ENCODE measurements at regions not wholly inside any gene's neighbourhood (a gene's known extent, or its start where the extent isn't known, plus 50 kb on each side); places are given as distances from the start of the nearest gene placed in this dataset.

GRCh38 chr5:25416960-25417359 is 772.2 kb upstream of the CDH10 start:
- no peak for TF ChIP-seq ZNF70 (CRISPR knock-in tag; IDR thresholded peaks at IDR 0.05)
- no peak for TF ChIP-seq ZC3H10 (CRISPR knock-in tag; IDR thresholded peaks at IDR 0.05)
- no peak for TF ChIP-seq CSRNP3 (CRISPR knock-in tag; IDR thresholded peaks at IDR 0.05)
- no peak for TF ChIP-seq ARNTL (CRISPR knock-in tag; IDR thresholded peaks at IDR 0.05; ENCODE audit: borderline replicate concordance, low read depth)
- no peak for TF ChIP-seq ZNF8 (CRISPR knock-in tag; IDR thresholded peaks at IDR 0.05)
- no peak for TF ChIP-seq RARB (CRISPR knock-in tag; IDR thresholded peaks at IDR 0.05)
- TF ChIP-seq BACH2 (CRISPR knock-in tag; IDR thresholded peaks at IDR 0.05; ENCODE audit: borderline replicate concordance) = no peak
- no peak for TF ChIP-seq ESRRG (CRISPR knock-in tag; IDR thresholded peaks at IDR 0.05)
- no peak for TF ChIP-seq CREB5 (CRISPR knock-in tag; IDR thresholded peaks at IDR 0.05; ENCODE audit: low read depth)
- TF ChIP-seq CSDC2 (CRISPR knock-in tag; IDR thresholded peaks at IDR 0.05) = no peak
- no peak for TF ChIP-seq PATZ1 (CRISPR knock-in tag; IDR thresholded peaks at IDR 0.05; ENCODE audit: borderline replicate concordance)
- TF ChIP-seq ZFP30 (CRISPR knock-in tag; IDR thresholded peaks at IDR 0.05) = no peak
- no peak for TF ChIP-seq ZNF565 (CRISPR knock-in tag; conservative IDR thresholded peaks at IDR 0.05; ENCODE audit: low read depth)
- no peak for TF ChIP-seq SNAI2 (CRISPR knock-in tag; IDR thresholded peaks at IDR 0.05)
- no peak for TF ChIP-seq ISL1 (CRISPR knock-in tag; IDR thresholded peaks at IDR 0.05)
- ATAC-seq = no peak

DNA sequence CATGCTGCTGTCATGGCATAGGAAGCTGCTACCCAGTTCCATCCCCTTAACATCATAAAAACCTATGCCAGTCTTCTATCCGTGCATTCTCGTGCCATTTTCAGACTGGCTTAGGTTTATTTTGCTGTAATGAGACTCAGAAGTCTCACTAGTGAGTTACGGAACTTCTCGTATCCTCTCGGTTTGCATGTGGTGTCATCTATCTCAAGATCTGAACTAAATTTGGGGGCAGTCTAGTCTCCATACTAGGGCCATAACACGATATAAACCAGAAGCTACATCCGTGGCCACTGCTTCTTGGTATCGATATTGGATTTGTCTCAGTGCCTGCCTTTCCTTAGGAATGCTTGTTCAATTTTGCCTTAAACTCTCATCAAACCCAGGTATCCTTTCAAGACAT is 771.2 kb upstream of the CDH10 start:
- no peak for ATAC-seq
- TF ChIP-seq CSDC2 (CRISPR knock-in tag; IDR thresholded peaks at IDR 0.05) = no peak
- no peak for TF ChIP-seq RARB (CRISPR knock-in tag; IDR thresholded peaks at IDR 0.05)
- no peak for TF ChIP-seq CSRNP3 (CRISPR knock-in tag; IDR thresholded peaks at IDR 0.05)
- TF ChIP-seq ARNTL (CRISPR knock-in tag; IDR thresholded peaks at IDR 0.05; ENCODE audit: borderline replicate concordance, low read depth) = no peak
- TF ChIP-seq ISL1 (CRISPR knock-in tag; IDR thresholded peaks at IDR 0.05) = no peak
- no peak for TF ChIP-seq TCF4 (CRISPR knock-in tag; IDR thresholded peaks at IDR 0.05; ENCODE audit: borderline replicate concordance)
- no peak for TF ChIP-seq PATZ1 (CRISPR knock-in tag; IDR thresholded peaks at IDR 0.05; ENCODE audit: borderline replicate concordance)
- no peak for TF ChIP-seq ZC3H10 (CRISPR knock-in tag; IDR thresholded peaks at IDR 0.05)

DNA sequence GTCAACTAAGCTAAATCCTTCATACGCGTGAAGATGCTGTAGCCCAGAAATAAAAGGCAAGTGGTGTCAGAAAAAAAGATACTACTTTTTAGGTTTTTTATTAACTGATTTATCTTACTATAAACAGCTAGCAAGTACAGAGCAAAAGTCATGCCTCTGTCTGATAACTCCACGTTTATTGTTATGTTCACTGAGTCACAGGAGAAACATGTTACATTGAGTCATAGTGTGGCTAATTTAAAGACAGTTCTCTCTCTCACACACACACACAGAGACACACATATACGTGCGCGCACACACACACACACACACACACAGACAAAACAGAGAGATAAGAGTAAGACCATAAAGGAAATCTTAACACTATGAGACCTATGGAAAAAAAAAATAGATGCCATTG is 770.0 kb upstream of the CDH10 start:
- ATAC-seq = no peak
- no peak for TF ChIP-seq POU6F1 (CRISPR knock-in tag; IDR thresholded peaks at IDR 0.05; ENCODE audit: borderline replicate concordance, low read depth)
- no peak for TF ChIP-seq CSDC2 (CRISPR knock-in tag; IDR thresholded peaks at IDR 0.05)
- no peak for TF ChIP-seq ZC3H10 (CRISPR knock-in tag; IDR thresholded peaks at IDR 0.05)
- TF ChIP-seq ESRRG (CRISPR knock-in tag; IDR thresholded peaks at IDR 0.05) = no peak
- TF ChIP-seq GLIS3 (CRISPR knock-in tag; IDR thresholded peaks at IDR 0.05) = no peak
- no peak for TF ChIP-seq CSRNP3 (CRISPR knock-in tag; IDR thresholded peaks at IDR 0.05)
- no peak for TF ChIP-seq PPARA (CRISPR knock-in tag; IDR thresholded peaks at IDR 0.05; ENCODE audit: borderline replicate concordance)
- no peak for TF ChIP-seq ARNTL (CRISPR knock-in tag; IDR thresholded peaks at IDR 0.05; ENCODE audit: borderline replicate concordance, low read depth)

Measured in SK-N-SH treated with all-trans-retinoic acid at 6 μM for 48 hours (cell line).